Activated T-helper 1 cell treated with anti-CD3 and anti-CD28 coated beads, Interleukin-12 subunit alpha, Interleukin-12 subunit beta, Interleukin-2, Interleukin-4 antibody, amounts not matched to agents 30 ng/mL and 10 ng/mL and 1 ng/mL, durations not matched to agents 14 hours and 24 hours and 36 hours (primary cell): ENCODE measurements at regions not wholly inside any gene's neighbourhood (a gene's known extent, or its start where the extent isn't known, plus 50 kb on each side); places are given as distances from the start of the nearest gene placed in this dataset.

Experiments
- DNase-seq: peaks from one replicate; pipeline ENCODE4 v3.0.0; 2021; ENCODE audit warnings: low spot score
- H3K27ac Mint-ChIP-seq: one replicate; pipeline ENCODE4 v1.8.0; 2021; ENCODE audit warnings: mild to moderate bottlenecking, mixed read lengths
- H3K27me3 Mint-ChIP-seq: one replicate; pipeline ENCODE4 v1.8.0; 2022; ENCODE audit warnings: mild to moderate bottlenecking, moderate library complexity, mixed read lengths; ENCODE audit not compliant: insufficient read depth
- H3K36me3 Mint-ChIP-seq: one replicate; pipeline ENCODE4 v1.8.0; 2021; ENCODE audit warnings: low read depth, mixed read lengths
- H3K4me1 Mint-ChIP-seq: one replicate; pipeline ENCODE4 v1.8.0; 2021; ENCODE audit warnings: low read depth, mixed read lengths
- H3K4me3 Mint-ChIP-seq: one replicate; pipeline ENCODE4 v1.8.0; 2021; ENCODE audit warnings: mild to moderate bottlenecking, moderate library complexity, mixed read lengths
- H3K9me3 Mint-ChIP-seq: one replicate; pipeline ENCODE4 v1.8.0; 2021; ENCODE audit warnings: mixed read lengths
- intact Hi-C: fragments of 100-400 bp; cut with micrococcal nuclease; formaldehyde crosslinking; loops from one replicate; pipeline ENCODE4 v1.15.1; 2024

DNA sequence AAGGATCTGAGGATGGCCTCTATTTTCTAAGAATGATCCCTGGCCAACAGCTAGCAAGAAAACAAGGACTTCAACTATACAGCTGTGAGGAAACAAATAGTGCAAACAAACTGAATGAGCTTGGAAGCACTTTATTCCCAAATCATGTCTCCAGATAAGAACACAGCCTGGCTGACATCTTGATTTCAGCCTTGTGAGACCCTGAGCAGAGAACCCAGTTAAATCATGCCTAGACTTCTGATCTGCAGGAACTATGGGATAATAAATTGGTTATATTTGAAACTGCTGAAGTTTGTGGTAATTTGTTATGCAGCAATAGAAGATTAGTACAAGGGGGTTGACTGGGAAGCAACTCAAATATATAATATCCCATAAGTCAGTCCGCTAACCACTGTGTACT lies 183.9 kb upstream of the BMP4 start:
- H3K27ac Mint-ChIP-seq, result no peak overlapping the region
- no peak overlapping the region for H3K4me3 Mint-ChIP-seq
- H3K36me3 Mint-ChIP-seq, result no peaks in the 10 kb centered on the region
- intact Hi-C loops, result no loop called here
- H3K9me3 Mint-ChIP-seq, result no peaks in the 10 kb centered on the region
- H3K27me3 Mint-ChIP-seq, result no peaks in the 10 kb centered on the region
- no peaks in the 10 kb centered on the region for H3K4me1 Mint-ChIP-seq
- DNase-seq, result no peak

GRCh38 chr14:54146601-54147000 lies 190.0 kb upstream of the BMP4 start:
- Mint-ChIP-seq H3K4me3 (no peak overlapping the region), H3K27me3 (no peaks in the 10 kb centered on the region), H3K27ac (no peak overlapping the region), H3K36me3 (no peaks in the 10 kb centered on the region), H3K4me1 (no peaks in the 10 kb centered on the region), H3K9me3 (peaks cover 8% of the 10 kb centered on the region)
- no peak for DNase-seq
- intact Hi-C loops, result no loop called here

- intact Hi-C loops, result no loop called here
- Mint-ChIP-seq H3K9me3 (peaks cover 8% of the 10 kb centered on the region), H3K27ac (no peak overlapping the region), H3K4me3 (no peak overlapping the region), H3K36me3 (no peaks in the 10 kb centered on the region), H3K4me1 (no peaks in the 10 kb centered on the region), H3K27me3 (no peaks in the 10 kb centered on the region)
- no peak for DNase-seq
Measured at GRCh38 chr14:54147282-54147681, 190.7 kb upstream of the BMP4 start.

DNA sequence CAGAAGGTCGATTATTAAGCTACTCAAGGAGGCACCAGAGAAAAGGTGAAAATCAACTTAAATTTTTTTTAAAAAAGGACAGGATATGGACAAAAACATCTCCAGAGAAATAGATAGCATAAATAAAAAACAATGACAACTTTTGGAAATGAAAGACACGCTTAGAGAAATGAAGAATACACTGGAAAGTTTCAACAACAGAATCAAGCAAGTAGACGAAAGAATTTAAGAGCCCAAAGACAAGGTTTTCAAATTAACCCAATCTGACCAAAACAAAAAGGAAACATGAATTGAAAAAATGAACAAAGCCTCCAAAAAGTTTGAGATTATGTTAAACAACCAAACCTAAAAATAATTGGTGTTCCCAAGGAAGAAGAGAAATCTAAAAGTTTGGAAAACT lies 191.1 kb upstream of the BMP4 start:
- no peaks in the 10 kb centered on the region for H3K4me1 Mint-ChIP-seq
- H3K9me3 Mint-ChIP-seq, result peaks cover 8% of the 10 kb centered on the region
- no peaks in the 10 kb centered on the region for H3K27me3 Mint-ChIP-seq
- DNase-seq, result no peak
- intact Hi-C loops, result no loop called here
- H3K36me3 Mint-ChIP-seq, result no peaks in the 10 kb centered on the region
- H3K4me3 Mint-ChIP-seq, result no peak overlapping the region
- no peak overlapping the region for H3K27ac Mint-ChIP-seq

DNA sequence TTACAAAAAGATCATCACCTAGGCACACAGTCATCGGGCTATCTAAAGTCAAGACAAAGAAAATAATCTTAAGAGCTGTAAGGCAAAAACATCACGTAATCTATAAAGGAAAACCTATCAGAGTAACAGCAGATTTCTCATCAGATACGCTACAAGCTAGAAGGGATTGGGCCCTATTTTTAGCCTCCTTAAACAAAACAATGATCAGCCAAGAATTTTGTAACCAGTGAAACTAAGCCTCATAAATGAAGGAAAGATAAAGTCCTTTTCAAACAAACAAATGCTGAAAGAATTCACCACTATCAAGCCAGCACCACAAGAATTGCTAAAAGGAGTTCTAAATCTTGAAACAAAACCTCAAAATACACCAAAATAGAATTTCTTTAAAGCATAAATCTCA lies 191.6 kb upstream of the BMP4 start:
- intact Hi-C loops, result no loop called here
- no peak overlapping the region for H3K4me3 Mint-ChIP-seq

GRCh38 chr14:54152351-54152750 lies 195.7 kb upstream of the BMP4 start:
- no peaks in the 10 kb centered on the region for H3K36me3 Mint-ChIP-seq
- intact Hi-C loops, result no loop called here

More for the DNA sequence above, 191.6 kb upstream of the BMP4 start:
- Mint-ChIP-seq H3K27me3 (no peaks in the 10 kb centered on the region), H3K4me1 (no peaks in the 10 kb centered on the region), H3K27ac (no peak overlapping the region), H3K36me3 (no peaks in the 10 kb centered on the region), H3K9me3 (peaks cover 8% of the 10 kb centered on the region)
- no peak for DNase-seq

GRCh38 chr14:54166049-54166950 lies 209.7 kb upstream of the BMP4 start:
- intact Hi-C loops, result no loop called here
- no peak overlapping the region for H3K4me3 Mint-ChIP-seq
- no peaks in the 10 kb centered on the region for H3K9me3 Mint-ChIP-seq
- H3K4me1 Mint-ChIP-seq, result no peaks in the 10 kb centered on the region
- no peaks in the 10 kb centered on the region for H3K36me3 Mint-ChIP-seq
- no peak overlapping the region for H3K27ac Mint-ChIP-seq
- DNase-seq, result no peak
- H3K27me3 Mint-ChIP-seq, result peaks cover 15% of the 10 kb centered on the region

More at GRCh38 chr14:54152351-54152750, 195.7 kb upstream of the BMP4 start:
- H3K27ac Mint-ChIP-seq, result no peak overlapping the region
- no peak overlapping the region for H3K4me3 Mint-ChIP-seq
- H3K27me3 Mint-ChIP-seq, result no peaks in the 10 kb centered on the region
- no peaks in the 10 kb centered on the region for H3K4me1 Mint-ChIP-seq
- DNase-seq, result no peak
- peaks cover 8% of the 10 kb centered on the region for H3K9me3 Mint-ChIP-seq

GRCh38 chr14:54168489-54168888 lies 211.9 kb upstream of the BMP4 start:
- Mint-ChIP-seq H3K27me3 (peaks cover 18% of the 10 kb centered on the region), H3K4me1 (no peaks in the 10 kb centered on the region), H3K4me3 (no peak overlapping the region), H3K36me3 (no peaks in the 10 kb centered on the region), H3K9me3 (no peaks in the 10 kb centered on the region), H3K27ac (no peak overlapping the region)
- intact Hi-C loops, result no loop called here
- DNase-seq, result no peak

GRCh38 chr14:54169254-54169924 lies 212.8 kb upstream of the BMP4 start:
- intact Hi-C loops, result no loop called here
- DNase-seq, result no peak
- H3K4me1 Mint-ChIP-seq, result no peaks in the 10 kb centered on the region
- H3K27ac Mint-ChIP-seq, result no peak overlapping the region
- H3K36me3 Mint-ChIP-seq, result no peaks in the 10 kb centered on the region
- H3K9me3 Mint-ChIP-seq, result no peaks in the 10 kb centered on the region
- no peak overlapping the region for H3K4me3 Mint-ChIP-seq
- peaks cover 18% of the 10 kb centered on the region for H3K27me3 Mint-ChIP-seq

DNA sequence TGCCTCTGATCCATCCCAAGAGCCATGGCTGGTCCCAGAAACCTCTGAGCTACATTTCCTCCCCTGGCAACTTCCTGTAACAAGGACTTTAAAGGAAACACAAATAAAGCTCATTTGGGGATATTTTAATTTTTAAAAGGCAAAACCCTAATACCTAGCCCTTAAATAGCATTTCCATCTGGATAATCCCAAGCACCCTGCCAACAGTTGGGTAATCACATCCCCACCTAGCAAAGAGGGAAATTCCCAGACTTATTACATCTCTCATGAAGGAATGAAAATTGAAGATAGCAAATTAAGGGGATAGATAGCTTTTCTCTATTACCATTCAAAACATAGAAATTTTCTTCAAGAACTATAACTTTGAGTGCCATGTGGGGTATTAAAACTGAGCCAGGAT lies 213.7 kb upstream of the BMP4 start:
- Mint-ChIP-seq H3K27me3 (peaks cover 19% of the 10 kb centered on the region), H3K27ac (no peak overlapping the region), H3K36me3 (no peaks in the 10 kb centered on the region), H3K9me3 (no peaks in the 10 kb centered on the region), H3K4me3 (no peak overlapping the region), H3K4me1 (no peaks in the 10 kb centered on the region)
- intact Hi-C loops, result loop anchor here (10.0 kb wide), 1 partner anchor 174 kb away; no protein-coding TSS in a partner anchor
- no peak for DNase-seq

- H3K4me1 Mint-ChIP-seq, result no peaks in the 10 kb centered on the region
- no peaks in the 10 kb centered on the region for H3K36me3 Mint-ChIP-seq
- H3K27ac Mint-ChIP-seq, result no peak overlapping the region
- intact Hi-C loops, result loop anchor here (10.0 kb wide), 1 partner anchor 173 kb away; no protein-coding TSS in a partner anchor
- H3K9me3 Mint-ChIP-seq, result no peaks in the 10 kb centered on the region
- no peak overlapping the region for H3K4me3 Mint-ChIP-seq
- no peak for DNase-seq
- H3K27me3 Mint-ChIP-seq, result peaks cover 24% of the 10 kb centered on the region
Measured at GRCh38 chr14:54172114-54172513, 215.5 kb upstream of the BMP4 start.

DNA sequence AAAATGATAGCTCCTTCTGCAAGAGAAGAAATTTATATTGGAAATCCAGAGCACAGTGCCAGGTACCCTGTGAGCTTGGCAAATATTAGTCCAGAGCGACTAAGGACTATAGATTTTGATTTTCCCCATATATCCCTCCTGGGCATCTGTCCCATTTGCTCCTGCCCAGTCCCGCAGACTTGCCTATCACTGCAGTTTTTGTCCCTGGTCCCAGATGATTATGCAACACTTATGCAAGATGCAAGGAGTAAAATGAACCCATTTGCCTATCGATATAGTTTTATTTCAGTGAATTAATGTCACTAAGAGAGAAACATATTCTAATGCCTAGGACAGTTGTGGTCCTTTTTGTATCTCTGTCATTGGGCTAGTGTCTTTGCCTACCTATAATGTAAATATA lies 215.9 kb upstream of the BMP4 start:
- no peaks in the 10 kb centered on the region for H3K36me3 Mint-ChIP-seq
- H3K4me3 Mint-ChIP-seq, result no peak overlapping the region
- intact Hi-C loops, result loop anchor here (10.0 kb wide), 1 partner anchor 172 kb away; no protein-coding TSS in a partner anchor
- H3K27ac Mint-ChIP-seq, result no peak overlapping the region
- peaks cover 25% of the 10 kb centered on the region for H3K27me3 Mint-ChIP-seq
- H3K4me1 Mint-ChIP-seq, result no peaks in the 10 kb centered on the region
- no peaks in the 10 kb centered on the region for H3K9me3 Mint-ChIP-seq
- no peak for DNase-seq

DNA sequence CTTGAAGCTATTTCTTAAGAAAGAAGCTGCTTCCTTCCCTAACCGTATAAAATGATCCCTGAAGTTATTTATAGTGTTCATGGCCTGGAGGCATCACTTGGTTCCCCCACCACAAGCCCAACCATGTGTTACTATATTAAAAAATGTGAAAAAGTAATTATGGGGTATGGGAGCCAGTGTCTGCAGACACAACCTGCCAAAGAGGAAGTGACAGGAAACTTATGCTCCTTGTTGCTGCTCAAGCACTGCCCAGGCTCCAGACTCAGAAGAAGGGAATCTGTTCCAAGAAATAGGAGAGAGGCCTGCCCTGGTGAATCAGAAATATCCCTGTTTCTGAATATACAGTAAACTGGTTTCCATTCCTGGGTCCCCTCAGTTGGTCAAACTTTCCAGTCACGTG lies 217.2 kb upstream of the BMP4 start:
- no peak overlapping the region for H3K27ac Mint-ChIP-seq
- no peaks in the 10 kb centered on the region for H3K4me1 Mint-ChIP-seq
- intact Hi-C loops, result loop anchor here (2.0 to 10.0 kb wide), 2 partner anchors 171 to 243 kb away; no protein-coding TSS in a partner anchor
- H3K27me3 Mint-ChIP-seq, result peaks cover 26% of the 10 kb centered on the region
- H3K9me3 Mint-ChIP-seq, result no peaks in the 10 kb centered on the region
- no peaks in the 10 kb centered on the region for H3K36me3 Mint-ChIP-seq
- H3K4me3 Mint-ChIP-seq, result no peak overlapping the region
- DNase-seq, result no peak
